Muscle of back (tissue), 3 donors: ENCODE measurements at regions not wholly inside any gene's neighbourhood (a gene's known extent, or its start where the extent isn't known, plus 50 kb on each side); places are given as distances from the start of the nearest gene placed in this dataset.

Experiments used
- DNase-seq, 3 donors: peaks; one replicate each; pipeline versions ENCODE4 v3.0.0 to v3.0.0-alpha.2; 2013

- DNase-seq, result no peak
Observed at GRCh38 chr13:46992383-46992952, 95.6 kb upstream of the HTR2A start.

- no peak for DNase-seq
Observed at GRCh38 chr13:46983881-46984280, 87.0 kb upstream of the HTR2A start.

GRCh38 chr13:46982856-46983582 lies 86.2 kb upstream of the HTR2A start:
- DNase-seq, result no peak

- DNase-seq, result no peak
Observed at GRCh38 chr13:46975173-46975572, 78.3 kb upstream of the HTR2A start.

GRCh38 chr13:46968450-46968849 lies 71.6 kb upstream of the HTR2A start:
- DNase-seq, result no peak

- peak in 1 of 3 donors; percentile 7 for DNase-seq
Observed at GRCh38 chr13:46964789-46965527, 68.1 kb upstream of the HTR2A start.

- no peak for DNase-seq
Observed at GRCh38 chr13:46963904-46964303, 67.1 kb upstream of the HTR2A start.

GRCh38 chr13:46962281-46962941 lies 65.6 kb upstream of the HTR2A start:
- DNase-seq, result peak in 1 of 3 donors; percentile 20

- peak in 1 of 3 donors; percentile 44 for DNase-seq
Observed at GRCh38 chr13:46961719-46962118, 64.9 kb upstream of the HTR2A start.

GRCh38 chr13:46953941-46954340 lies 57.1 kb upstream of the HTR2A start:
- no peak for DNase-seq

GRCh38 chr13:46953331-46953730 lies 56.5 kb upstream of the HTR2A start:
- DNase-seq, result no peak

GRCh38 chr13:46951516-46951915 lies 54.7 kb upstream of the HTR2A start:
- DNase-seq, result no peak

- no peak for DNase-seq
Observed at GRCh38 chr13:46949211-46949610, 52.4 kb upstream of the HTR2A start.

- DNase-seq, result no peak
Observed at GRCh38 chr13:46948338-46948737, 51.5 kb upstream of the HTR2A start.

- no peak for DNase-seq
Observed at GRCh38 chr13:46947425-46948191, 50.8 kb upstream of the HTR2A start.
